GM19025 (cell line): ENCODE measurements at regions not wholly inside any gene's neighbourhood (a gene's known extent, or its start where the extent isn't known, plus 50 kb on each side); places are given as distances from the start of the nearest gene placed in this dataset.

Source experiments
- ATAC-seq: cut with Tn5 transposase; IDR thresholded peaks from one replicate; pipeline ENCODE4 v1.9.1; 2021; ENCODE audit warnings: mild to moderate bottlenecking, low read depth, moderate library complexity; ENCODE audit not compliant: unreplicated experiment

- ATAC-seq: no peak
Measured at GRCh38 chr5:125499636-125500332, 753.3 kb upstream of the ZNF608 start.

- no peak for ATAC-seq
Measured at GRCh38 chr5:125501396-125501795, 755.0 kb upstream of the ZNF608 start.

DNA sequence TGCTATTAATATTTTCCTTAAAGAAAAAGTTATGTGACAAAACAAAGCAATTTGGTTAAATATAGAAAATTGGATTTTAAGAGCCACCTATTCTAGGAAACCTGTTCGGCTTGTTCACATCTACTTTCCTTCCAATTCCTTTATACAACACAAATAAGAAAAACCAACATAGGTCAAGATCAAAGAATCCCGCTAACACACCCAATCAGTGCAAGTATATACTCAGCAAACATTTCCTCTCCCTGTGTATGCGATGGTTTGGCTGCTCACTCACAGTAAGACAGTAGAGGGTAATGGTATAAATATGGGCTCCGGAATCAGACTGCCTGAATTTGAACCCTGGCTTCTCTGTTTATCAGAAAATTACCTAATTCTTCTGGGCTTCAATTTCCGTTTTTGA is 757.5 kb upstream of the ZNF608 start:
- no peak for ATAC-seq

- ATAC-seq: no peak
Measured at GRCh38 chr5:125505115-125505514, 758.7 kb upstream of the ZNF608 start.

DNA sequence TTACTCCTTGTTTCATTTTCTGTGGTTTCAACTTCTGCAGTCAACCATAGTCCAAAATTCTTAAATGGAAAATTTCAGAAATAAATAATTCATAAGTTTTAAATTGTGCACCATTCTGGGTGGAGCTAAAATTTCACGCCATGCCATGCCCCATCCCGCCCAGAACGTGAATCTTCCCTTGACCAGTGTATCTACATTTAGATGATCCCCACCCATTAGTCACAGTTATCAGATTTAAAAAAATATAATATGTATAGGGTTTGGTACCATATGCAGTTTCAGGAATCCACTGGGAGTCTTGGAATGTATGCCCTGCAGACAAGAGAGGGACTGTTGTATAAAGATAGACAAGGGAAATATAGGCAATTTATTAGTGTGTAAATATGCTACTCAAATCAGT is 759.7 kb upstream of the ZNF608 start:
- ATAC-seq: no peak

DNA sequence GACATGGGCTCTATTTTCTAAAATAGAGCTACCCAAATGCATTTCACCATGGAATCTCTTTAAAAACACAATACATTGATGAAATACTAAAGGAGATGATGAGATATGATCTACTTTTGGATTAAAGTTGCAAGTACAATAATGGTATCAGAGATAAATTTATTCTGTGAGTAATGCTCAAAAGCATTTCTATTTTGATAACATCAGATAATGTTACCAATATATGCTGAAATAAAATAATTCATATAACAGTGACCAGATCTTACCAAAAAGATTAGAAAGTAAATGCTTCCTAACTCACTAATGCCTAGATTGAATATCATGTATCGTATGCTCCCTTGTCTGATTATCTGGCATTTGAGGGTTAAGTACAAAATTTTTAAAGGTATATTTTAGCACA is 761.8 kb upstream of the ZNF608 start:
- ATAC-seq: no peak

DNA sequence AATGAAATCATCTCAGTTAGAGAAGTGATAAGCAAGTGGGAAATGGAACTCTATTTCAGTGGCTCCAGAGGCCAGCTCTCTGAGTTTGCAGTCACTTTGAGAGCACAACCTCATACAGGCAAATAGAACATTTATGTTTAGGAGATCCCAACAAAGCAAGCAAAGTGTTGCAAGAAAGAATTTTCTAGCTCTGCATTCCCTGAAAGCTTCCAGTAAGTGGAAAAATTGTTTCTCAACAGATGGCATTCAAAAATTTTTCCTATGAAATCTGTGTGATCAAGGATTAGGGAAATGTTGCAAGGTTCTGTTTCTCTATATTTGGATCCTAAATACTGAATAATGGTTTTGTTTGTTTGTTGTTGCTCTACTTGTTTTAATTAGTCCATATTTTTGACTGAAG is 764.2 kb upstream of the ZNF608 start:
- ATAC-seq: no peak

GRCh38 chr5:125517973-125518550 is 771.6 kb upstream of the ZNF608 start:
- no peak for ATAC-seq

DNA sequence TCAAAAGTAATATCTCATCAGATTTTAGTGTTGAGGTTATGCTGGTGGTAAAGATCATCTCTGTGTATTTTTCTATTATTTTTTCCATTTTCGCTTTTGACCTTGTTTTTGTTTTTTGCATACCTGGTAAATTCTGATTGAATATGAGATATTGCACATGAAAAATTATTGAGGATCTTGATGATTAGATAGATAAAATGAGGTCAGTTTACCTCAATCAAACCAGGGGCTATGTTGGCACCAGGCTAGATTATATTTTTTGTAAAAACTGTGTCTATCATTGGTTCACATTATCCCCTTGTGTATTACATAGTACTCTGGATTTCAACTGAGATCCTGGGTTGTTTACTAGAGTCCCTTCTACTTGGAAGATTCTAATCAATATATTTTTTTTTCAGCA is 774.9 kb upstream of the ZNF608 start:
- no peak for ATAC-seq

GRCh38 chr5:125525356-125525755 is 778.9 kb upstream of the ZNF608 start:
- ATAC-seq: no peak

DNA sequence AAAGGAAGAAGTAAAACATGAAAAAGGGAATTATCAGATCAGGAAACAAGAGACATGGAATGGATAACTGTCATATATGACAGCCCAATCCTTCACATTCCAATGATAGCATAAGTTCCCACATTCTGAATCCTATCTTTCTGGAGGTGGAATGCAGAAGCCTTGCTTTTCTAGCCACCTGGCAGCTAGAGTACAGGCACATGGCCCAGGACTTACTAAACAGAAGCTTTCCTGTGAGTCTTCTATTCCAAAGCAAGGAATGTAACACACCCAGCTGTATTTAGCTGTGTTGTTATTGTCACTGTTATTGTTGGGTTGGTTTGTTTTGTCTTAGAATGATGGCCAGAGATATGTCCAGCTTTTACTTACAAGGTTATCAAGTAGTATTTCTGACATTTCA is 780.5 kb upstream of the ZNF608 start:
- ATAC-seq: no peak

DNA sequence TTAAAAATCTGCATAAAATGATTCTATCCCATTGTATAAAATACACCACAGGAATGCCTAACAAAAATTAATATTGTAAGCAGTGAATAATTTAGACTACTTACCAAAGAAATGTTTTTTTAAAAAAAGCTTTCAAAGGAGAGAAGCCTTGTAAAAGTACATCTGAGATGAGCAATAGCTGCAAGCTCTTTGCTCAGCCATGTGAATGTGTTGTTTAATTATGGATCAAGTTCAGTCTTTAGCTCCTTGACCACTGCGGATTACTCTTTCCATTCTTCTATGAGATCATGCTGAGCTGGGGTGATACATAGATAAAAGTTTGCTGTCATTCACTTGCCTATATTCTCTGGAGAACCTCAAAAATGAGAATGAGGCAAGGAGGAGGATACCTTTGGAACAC is 782.4 kb upstream of the ZNF608 start:
- no peak for ATAC-seq

DNA sequence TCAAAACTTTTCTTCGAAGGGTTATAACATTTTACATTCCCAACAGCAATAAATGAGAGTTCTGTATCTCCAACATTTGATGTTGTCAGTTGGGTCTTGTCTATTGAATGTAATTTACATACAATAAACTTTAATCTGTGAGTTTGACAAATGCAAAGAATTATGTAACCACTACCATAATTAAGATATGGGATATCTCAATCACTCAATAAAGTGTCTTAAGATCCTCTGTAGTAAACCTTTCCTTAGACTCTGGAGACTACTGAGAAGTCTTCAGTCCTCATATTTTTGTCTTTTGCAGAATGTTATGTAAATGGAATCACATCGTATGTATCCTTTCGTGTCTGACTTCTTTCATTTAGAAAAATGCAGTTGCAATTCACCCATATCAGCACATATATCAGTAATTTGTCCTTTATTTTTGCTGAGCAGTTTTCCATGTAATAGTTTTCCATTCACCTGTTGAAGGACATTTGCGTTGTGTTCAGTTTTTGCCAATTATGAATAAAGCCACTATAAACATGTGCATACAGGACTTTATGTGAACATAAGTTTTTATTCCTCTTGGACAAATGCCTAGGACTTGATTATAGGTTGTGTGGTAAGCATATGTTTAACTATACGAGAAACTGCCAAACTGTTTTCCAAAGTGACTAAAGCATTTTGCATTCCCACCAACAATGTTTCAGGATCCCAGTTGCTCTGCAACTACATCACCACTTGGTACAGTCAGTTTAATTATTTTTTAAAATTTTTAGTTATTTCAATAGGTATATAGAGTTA is 784.6 kb upstream of the ZNF608 start:
- ATAC-seq: no peak

- no peak for ATAC-seq
Measured at GRCh38 chr5:125536095-125536494, 789.7 kb upstream of the ZNF608 start.

DNA sequence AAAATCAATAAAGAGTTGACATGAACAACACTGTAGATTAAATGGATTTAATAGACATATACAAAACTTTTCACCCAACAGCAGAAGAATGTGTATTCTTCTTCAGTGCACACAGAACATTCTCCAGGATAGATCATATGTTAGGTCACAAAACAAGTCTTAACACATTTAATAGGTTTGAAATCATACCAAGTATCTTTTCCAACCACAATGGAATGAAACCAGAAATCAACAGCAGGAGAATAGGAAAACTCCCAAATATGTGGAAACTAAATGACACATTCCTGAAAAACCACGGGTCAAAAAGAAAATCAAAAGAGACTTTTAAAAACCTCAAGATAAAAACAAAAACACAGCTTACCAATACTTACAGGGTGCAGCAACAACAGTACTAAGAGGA is 790.1 kb upstream of the ZNF608 start:
- no peak for ATAC-seq

DNA sequence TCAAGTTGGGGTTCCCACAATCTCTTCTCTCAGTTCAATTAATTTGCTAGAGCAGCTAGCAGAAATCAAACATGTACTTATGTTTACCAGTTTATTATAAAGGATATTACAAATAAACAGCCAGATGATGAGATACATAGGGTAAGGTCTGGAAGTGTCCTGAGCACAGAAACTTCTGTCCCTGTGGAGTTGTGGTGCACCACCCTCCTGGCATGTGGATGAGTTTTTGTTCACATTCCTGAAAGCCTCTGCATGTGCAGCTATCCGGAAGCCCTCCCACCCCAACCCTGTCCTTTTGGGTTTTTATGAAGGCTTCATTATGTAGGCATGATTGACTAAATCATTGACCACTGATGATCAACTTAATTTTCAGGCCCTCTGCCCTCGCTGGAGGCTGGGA is 791.2 kb upstream of the ZNF608 start:
- ATAC-seq: no peak

DNA sequence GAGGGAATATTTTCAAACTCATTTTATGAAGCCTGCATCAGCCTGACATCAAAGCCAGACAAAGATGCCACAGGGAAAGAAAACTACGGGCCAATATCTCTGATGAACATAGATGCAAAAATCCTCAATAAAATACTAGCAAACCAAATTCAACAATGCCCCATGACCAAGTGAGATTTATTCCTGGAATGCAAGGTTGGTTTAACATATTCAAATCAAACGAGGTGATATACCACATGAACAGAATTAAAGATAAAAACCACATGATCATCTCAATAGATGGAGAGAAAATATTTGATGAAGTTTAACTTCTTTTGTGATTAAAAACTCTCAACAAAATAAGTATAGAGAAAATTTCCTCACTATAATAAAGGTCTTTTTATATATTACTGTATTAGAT is 792.0 kb upstream of the ZNF608 start:
- no peak for ATAC-seq

DNA sequence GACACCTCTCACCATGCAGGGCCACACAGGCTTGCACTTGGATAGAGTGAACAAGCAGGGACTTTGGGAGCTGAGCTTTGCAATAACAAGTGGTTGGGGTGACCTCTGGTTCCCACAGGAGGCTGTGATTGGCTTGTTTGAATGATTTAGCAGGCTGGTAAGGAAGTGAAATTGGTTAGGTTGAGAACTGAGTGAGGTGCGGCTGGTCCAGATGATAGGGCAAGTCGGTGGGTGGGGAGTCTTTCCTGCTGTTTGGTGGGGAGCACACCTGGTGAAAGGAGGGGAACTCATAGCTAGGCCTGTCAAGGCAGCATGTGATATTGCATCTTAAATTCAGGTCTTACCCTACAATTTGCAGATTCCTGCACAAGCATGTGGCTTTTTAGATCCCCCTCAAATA is 794.6 kb upstream of the ZNF608 start:
- no peak for ATAC-seq

- no peak for ATAC-seq
Measured at GRCh38 chr5:125549322-125549911, 803.0 kb upstream of the ZNF608 start.

DNA sequence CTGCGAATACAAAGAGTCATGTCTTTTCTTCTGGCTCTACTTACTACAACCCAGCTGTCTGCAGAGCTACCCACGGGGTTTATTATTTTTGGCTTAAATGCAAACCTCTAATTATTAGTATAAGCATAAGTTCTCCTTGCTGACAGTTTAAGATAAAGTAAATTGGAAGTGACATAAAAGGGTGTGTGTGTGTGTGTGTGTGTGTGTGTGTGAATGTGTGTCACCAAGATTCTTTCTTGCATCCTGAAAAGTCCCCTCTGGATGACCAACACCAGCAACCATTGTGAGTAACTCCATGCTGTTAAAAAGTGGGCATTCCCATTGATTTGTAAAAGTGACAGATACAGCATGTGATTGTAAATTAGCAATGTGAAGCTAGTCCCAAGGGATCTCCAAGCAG is 803.8 kb upstream of the ZNF608 start:
- no peak for ATAC-seq

DNA sequence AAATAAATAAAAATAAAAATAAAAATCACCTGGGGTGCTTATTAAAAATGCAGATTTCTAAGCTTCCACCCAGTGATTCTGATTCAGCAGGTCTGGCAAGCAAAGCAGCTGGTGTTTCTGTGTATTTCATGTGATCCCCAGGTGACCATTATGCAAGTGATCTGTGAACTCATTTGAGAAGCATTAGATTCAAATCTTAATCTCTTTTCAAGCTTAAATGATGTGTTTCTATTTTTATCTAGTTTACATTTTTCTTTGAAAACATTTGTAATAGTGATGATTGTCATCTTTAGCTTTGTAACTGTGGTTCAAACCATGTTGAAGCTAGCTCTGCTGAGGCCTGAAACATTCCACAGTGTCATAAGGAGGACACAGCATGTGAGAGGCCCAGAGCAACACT is 804.8 kb upstream of the ZNF608 start:
- no peak for ATAC-seq

DNA sequence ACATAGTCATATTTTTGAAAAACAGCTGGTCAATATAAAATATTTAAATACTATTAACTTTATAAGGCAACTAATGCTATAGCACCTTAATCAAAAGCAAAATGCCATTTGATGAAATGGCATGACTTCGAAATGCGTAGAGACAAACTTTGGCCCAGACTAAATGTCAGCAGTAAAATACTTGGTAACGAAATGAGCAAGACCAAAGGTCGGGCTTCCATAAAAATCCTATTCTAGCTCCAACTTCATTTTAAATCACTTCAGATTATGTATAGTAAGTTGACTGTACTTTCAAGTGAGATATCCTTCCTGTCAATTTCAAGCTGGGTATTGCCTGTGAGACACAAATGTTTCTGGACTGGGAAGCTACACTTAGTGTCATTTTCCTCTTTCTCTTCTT is 805.4 kb upstream of the ZNF608 start:
- no peak for ATAC-seq
